DOHH2 (cell line): ENCODE measurements at regions not wholly inside any gene's neighbourhood (a gene's known extent, or its start where the extent isn't known, plus 50 kb on each side); places are given as distances from the start of the nearest gene placed in this dataset.
"Not testable (repeated sequence)": the region's sequence is repeated elsewhere in the genome, so short reads cannot be mapped to it uniquely, and the experiment has no call there.

Experiments used
- CTCF ChIP-seq: fragments of 200-600 bp; sonication (generic); IDR thresholded peaks from one replicate; pipeline ENCODE4 v1.5.1; 2014; ENCODE audit warnings: antibody characterized with exemption, mild to moderate bottlenecking, low read depth, low read length; ENCODE audit not compliant: poor library complexity, severe bottlenecking
- EZH2phosphoT487 ChIP-seq: fragments of 200-600 bp; sonication (generic); IDR thresholded peaks from 2 replicates; pipeline ENCODE4 v1.6.1; 2017; ENCODE audit warnings: borderline replicate concordance, mild to moderate bottlenecking, antibody characterized with exemption, low read length, moderate library complexity, mixed read lengths

- not testable (repeated sequence) for TF ChIP-seq CTCF, EZH2phosphoT487
Measured at GRCh38 chr2:87685558-87685957, 62.3 kb upstream of the PLGLB2 start.
